Lower lobe of right lung (tissue), 2 donors: ENCODE measurements at regions not wholly inside any gene's neighbourhood (a gene's known extent, or its start where the extent isn't known, plus 50 kb on each side); places are given as distances from the start of the nearest gene placed in this dataset.

Source experiments
- ATAC-seq, 2 donors: fragments of 200-7000 bp; cut with Tn5 transposase; one replicate each; pipeline ENCODE4 v1.9.1; 2020 to 2022; ENCODE audit warnings: mild to moderate bottlenecking in 2 of 2, moderate library complexity in 2 of 2
- DNase-seq: peaks from one replicate; pipeline ENCODE4 v3.0.0-alpha.2; 2020
- H3K27ac ChIP-seq: fragments of 200-600 bp; one replicate; pipeline ENCODE4 v1.8.0; 2022
- H3K27me3 ChIP-seq: fragments of 200-600 bp; one replicate; pipeline ENCODE4 v1.8.0; 2022; ENCODE audit warnings: low read depth
- H3K36me3 ChIP-seq: fragments of 200-600 bp; one replicate; pipeline ENCODE4 v1.8.0; 2022; ENCODE audit warnings: mild to moderate bottlenecking
- H3K4me1 ChIP-seq: fragments of 200-600 bp; one replicate; pipeline ENCODE4 v1.8.0; 2022
- H3K4me3 ChIP-seq: fragments of 200-600 bp; one replicate; pipeline ENCODE4 v1.8.0; 2022; ENCODE audit warnings: mild to moderate bottlenecking
- H3K9me3 ChIP-seq: fragments of 200-600 bp; one replicate; pipeline ENCODE4 v1.8.0; 2022
- CTCF ChIP-seq: fragments of 200-600 bp; IDR thresholded peaks from one replicate; pipeline ENCODE4 v1.8.0; 2022; ENCODE audit warnings: antibody characterized with exemption, mild to moderate bottlenecking
- intact Hi-C: fragments of 100-400 bp; cut with DNase I; formaldehyde crosslinking; loops from one replicate; pipeline ENCODE4 v1.11.0; 2022
- donor health status: DM: no; HTN: yes; CAD: no; lungs with severe emphysema.

- Histone ChIP-seq H3K27ac (no peak overlapping the region), H3K9me3 (no peaks in the 10 kb centered on the region), H3K36me3 (no peaks in the 10 kb centered on the region), H3K4me1 (no peaks in the 10 kb centered on the region), H3K27me3 (peaks cover 1% of the 10 kb centered on the region), H3K4me3 (no peak overlapping the region)
- no peak for TF ChIP-seq CTCF
- no peak for DNase-seq
- intact Hi-C loops: no loop called here
- no peak for ATAC-seq
Measured at GRCh38 chr6:166068768-166069167, 98.9 kb downstream of the TBXT start.

GRCh38 chr6:166058064-166058739 is 109.4 kb downstream of the TBXT start:
- Histone ChIP-seq H3K9me3 (peaks cover 15% of the 10 kb centered on the region), H3K4me3 (no peak overlapping the region), H3K4me1 (no peaks in the 10 kb centered on the region), H3K36me3 (no peaks in the 10 kb centered on the region), H3K27me3 (no peaks in the 10 kb centered on the region), H3K27ac (no peak overlapping the region)
- TF ChIP-seq CTCF: no peak
- intact Hi-C loops: no loop called here
- peak in 1 of 2 donors; percentile 29 for ATAC-seq
- no peak for DNase-seq

GRCh38 chr6:166057431-166057830 is 110.2 kb downstream of the TBXT start:
- no peak for TF ChIP-seq CTCF
- Histone ChIP-seq H3K4me1 (no peaks in the 10 kb centered on the region), H3K27me3 (no peaks in the 10 kb centered on the region), H3K4me3 (no peak overlapping the region), H3K9me3 (peaks cover 22% of the 10 kb centered on the region), H3K36me3 (no peaks in the 10 kb centered on the region), H3K27ac (no peak overlapping the region)
- intact Hi-C loops: no loop called here
- DNase-seq: no peak
- no peak for ATAC-seq

GRCh38 chr6:166056637-166057036 is 111.0 kb downstream of the TBXT start:
- peaks cover 26% of the 10 kb centered on the region for H3K9me3 ChIP-seq
- H3K4me3 ChIP-seq: no peak overlapping the region
- no peak overlapping the region for H3K27ac ChIP-seq
- no peaks in the 10 kb centered on the region for H3K27me3 ChIP-seq
- H3K4me1 ChIP-seq: no peaks in the 10 kb centered on the region
- TF ChIP-seq CTCF: no peak
- intact Hi-C loops: no loop called here
- no peak for DNase-seq
- H3K36me3 ChIP-seq: no peaks in the 10 kb centered on the region
- peak; percentile 29 to 35 for ATAC-seq

- peaks cover 26% of the 10 kb centered on the region for H3K9me3 ChIP-seq
- H3K4me1 ChIP-seq: no peaks in the 10 kb centered on the region
- TF ChIP-seq CTCF: no peak
- intact Hi-C loops: no loop called here
- ATAC-seq (no peak), DNase-seq (no peak)
- H3K27me3 ChIP-seq: no peaks in the 10 kb centered on the region
- no peak overlapping the region for H3K27ac ChIP-seq
- no peaks in the 10 kb centered on the region for H3K36me3 ChIP-seq
- H3K4me3 ChIP-seq: no peak overlapping the region
Measured at GRCh38 chr6:166055801-166056200, 111.8 kb downstream of the TBXT start.
